Fibroblast of skin of right quadriceps (primary cell): ENCODE measurements at regions not wholly inside any gene's neighbourhood (a gene's known extent, or its start where the extent isn't known, plus 50 kb on each side); places are given as distances from the start of the nearest gene placed in this dataset.
"Not testable (repeated sequence)": the region's sequence is repeated elsewhere in the genome, so short reads cannot be mapped to it uniquely, and the experiment has no call there.

ENCODE experiments used
- DNase-seq: peaks from one replicate; pipeline ENCODE4 v3.0.0-alpha.2; 2013

GRCh38 chr2:83959266-83959665 lies 499.8 kb downstream of the SUCLG1 start:
- DNase-seq = no peak

- DNase-seq = no peak
These were observed 502.1 kb downstream of the SUCLG1 start for GRCh38 chr2:83956991-83957390.

DNA sequence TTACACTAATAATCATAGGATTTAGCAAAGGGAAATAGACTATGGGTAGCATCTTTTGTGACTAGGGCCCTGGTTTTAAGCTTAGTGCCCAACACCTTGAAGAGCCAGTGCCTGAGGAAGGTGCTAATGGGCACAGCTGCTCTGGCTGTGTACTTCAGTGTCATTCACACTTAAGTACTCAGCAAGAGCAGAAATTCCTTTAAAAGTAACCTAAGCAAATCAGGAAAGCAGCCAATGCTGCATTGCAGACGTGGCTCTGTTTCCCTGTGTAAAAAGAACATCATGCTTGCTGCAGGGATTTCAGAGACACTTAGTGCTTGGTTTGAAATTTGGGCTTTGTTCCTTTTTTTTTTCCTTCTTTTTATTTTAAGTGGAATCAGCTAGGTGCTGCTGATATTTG lies 505.4 kb downstream of the SUCLG1 start:
- DNase-seq = no peak

DNA sequence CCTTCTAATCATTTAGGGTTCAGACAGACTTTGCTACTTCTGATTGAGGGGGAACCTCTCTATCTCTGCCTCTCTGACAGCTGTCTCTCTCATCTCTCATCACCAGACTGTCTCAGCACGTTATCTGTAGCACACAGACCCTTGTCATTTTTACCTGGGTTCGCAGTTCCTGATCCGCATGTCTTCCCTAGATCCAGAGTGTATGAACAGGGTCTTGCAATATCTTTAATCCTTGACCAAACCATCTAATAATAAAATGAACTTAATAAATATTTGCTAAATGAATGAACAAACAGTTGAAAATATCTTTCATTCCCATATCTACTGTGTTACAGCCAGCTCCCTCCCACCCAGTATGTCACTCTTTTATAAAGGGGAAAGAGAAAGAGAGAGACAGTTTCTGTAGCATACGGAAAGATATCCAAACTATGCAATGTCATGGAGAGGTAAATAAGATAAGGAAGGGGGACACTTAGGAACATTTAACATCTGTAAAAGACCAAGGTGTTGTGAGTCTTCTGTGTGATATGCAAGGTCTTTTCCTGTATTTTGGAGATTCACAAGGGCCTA lies 507.6 kb downstream of the SUCLG1 start:
- DNase-seq = no peak

- DNase-seq = no peak
These were observed 509.7 kb downstream of the SUCLG1 start for GRCh38 chr2:83949361-83949760.

DNA sequence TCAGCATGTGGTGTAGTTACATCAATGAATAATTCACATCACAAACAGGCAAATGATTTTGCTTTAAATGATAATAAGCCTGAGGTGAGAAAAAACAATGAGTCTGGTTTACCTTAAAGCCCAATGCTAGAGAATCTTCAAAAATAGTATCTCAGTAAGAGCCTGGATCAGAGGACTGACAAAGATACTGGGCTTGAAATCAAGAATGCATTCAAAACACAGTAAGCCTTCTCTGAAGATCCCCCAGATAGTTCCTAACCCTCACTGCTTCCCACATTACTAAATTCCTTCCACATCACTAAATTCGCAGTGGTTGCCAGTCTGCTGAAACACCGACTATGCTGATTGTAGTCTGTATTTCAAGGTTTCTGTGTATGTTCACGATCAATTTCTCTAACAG lies 514.9 kb downstream of the SUCLG1 start:
- DNase-seq = no peak

GRCh38 chr2:83943265-83943664 lies 515.8 kb downstream of the SUCLG1 start:
- DNase-seq = no peak

GRCh38 chr2:83941886-83942285 lies 517.2 kb downstream of the SUCLG1 start:
- DNase-seq = no peak

- no peak for DNase-seq
These were observed 525.3 kb downstream of the SUCLG1 start for GRCh38 chr2:83933749-83934148.

GRCh38 chr2:83923531-83923930 lies 535.5 kb downstream of the SUCLG1 start:
- DNase-seq = no peak

DNA sequence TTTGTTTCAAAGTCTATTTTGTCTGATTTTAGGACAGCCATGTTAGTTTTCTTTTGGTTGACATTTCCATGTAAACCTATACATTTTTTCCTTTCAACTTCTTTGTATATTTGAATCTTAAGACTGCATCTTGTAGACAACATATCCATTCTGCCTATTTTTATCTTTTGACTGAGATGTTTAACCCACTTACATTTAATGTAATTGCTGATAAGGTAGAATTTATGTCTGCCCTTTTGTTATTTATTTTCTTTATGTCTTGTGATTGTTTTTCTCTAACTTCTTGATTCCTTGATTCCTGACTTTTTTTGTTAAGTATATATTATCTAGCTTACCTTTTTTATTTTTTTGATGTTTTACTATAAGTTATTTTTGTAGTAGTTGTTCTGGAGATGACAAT lies 542.5 kb downstream of the SUCLG1 start:
- DNase-seq = no peak

GRCh38 chr2:83915381-83915780 lies 543.7 kb downstream of the SUCLG1 start:
- no peak for DNase-seq

- DNase-seq = no peak
These were observed 550.3 kb downstream of the SUCLG1 start for GRCh38 chr2:83908750-83909149.

GRCh38 chr2:83901317-83901716 lies 557.8 kb downstream of the SUCLG1 start:
- no peak for DNase-seq

DNA sequence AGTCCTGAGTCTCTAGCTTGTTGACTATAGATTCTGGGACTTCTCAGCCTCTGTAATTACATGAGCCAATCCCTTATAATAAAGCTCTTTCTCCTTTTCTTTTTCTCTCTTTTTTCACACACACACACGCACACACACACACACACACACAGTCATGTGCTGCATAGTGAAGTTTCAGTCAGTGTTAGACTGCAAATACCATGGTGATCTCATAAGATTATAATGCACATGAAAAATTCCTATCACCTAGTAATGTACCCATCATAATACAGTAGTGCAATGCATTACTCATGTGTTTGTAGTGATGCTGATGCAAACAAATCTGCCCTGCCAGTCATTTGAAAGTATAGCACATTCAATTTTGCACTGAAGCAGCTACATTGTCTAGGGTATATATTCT lies 558.2 kb downstream of the SUCLG1 start:
- peak; percentile 83 for DNase-seq

GRCh38 chr2:83899271-83899670 lies 559.8 kb downstream of the SUCLG1 start:
- peak; percentile 8 for DNase-seq

- DNase-seq = no peak
These were observed 564.1 kb downstream of the SUCLG1 start for GRCh38 chr2:83894976-83895375.

GRCh38 chr2:83887757-83888156 lies 571.3 kb downstream of the SUCLG1 start:
- no peak for DNase-seq

DNA sequence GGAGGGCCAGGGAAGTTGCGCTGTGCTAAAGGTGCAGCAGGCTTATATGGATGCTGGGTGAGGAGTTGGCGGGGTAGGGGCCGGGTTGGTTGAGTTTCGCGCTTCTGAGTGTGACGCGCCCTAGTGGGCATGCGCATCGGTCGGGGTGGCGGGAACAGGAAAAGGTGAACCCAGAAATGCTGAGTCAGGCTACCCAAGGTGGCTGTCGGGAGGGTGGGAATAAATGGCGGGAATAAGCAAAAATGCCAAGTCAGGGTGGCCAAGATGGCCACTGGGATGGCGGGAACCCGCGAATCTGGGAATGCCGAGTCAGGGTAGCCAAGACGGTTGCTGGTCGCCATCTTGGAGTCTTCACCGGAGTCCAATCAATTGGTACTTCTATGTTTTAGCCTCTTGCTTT lies 580.0 kb downstream of the SUCLG1 start:
- DNase-seq = no peak

DNA sequence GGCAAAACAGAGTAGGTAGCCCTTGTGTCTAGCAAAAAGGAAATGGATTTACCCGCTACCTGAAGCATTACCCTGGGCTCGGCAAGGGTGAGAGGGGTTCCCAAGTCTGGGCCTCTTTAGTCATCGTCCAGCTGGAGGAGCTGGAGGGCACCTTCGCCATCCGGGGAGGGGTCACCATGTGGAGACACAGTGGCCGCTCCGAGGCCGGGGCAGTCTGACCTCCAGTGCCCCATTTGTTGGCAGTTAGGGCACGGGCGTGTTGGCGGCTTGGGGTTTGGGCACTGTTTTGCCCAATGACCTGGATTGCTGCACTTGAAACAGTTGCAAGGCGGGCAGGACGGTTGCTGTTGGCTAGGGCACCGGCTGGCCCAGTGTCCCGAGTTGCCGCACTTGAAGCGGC lies 581.8 kb downstream of the SUCLG1 start:
- DNase-seq = not testable (repeated sequence)

DNA sequence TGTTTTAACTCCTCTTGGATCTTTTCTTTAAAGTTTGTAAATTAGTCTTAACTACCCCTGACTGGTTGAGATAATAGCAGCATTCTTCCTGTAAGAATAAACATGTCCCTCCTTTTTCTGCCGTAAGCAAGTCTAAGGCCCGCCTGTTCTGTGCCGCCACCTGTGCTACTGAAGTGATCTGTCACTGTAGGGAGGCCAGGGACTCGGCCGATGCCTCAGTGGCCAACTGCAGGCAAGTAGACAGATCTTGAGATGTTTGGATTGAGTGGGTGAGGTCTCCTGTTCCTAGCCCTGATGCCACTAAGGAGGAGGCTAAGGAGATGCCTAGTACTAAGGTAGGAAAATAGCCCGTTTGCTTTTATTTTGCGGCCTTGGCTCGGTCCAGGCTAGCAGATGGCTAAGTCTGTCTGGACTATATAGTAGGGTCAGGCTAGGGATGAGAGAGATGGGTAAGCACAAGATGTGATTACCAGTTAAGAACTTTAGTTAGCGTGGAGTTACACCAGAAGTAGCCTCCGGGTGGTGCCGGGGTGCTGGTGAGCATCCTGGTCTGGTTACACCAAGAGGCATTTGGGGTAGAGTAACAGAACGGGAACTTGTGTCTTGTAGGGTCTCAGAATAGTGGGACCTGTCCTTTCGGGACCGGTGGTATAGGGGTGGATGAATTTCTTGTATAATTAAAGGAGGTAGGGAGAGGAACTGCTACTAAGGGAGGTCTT lies 584.2 kb downstream of the SUCLG1 start:
- no peak for DNase-seq

DNA sequence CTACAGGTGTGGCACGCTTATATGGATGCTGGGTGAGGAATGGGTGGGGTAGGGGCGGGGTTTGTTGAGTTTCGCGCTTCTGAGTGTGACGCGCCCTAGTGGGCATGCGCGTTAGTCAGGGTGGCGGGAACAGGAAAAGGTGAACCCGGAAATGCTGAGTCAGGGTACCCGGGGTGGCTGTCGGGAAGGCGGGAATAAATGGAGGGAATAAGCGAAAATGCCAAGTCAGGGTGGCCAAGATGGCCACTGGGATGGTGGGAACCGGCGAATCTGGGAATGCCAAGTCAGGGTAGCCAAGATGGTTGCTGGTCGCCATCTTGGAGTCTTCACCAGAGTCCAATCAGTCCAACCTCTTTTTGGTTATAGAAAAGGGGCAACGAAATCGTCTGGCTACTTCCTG lies 585.0 kb downstream of the SUCLG1 start:
- DNase-seq = no peak

GRCh38 chr2:83873110-83873509 lies 586.0 kb downstream of the SUCLG1 start:
- no peak for DNase-seq

GRCh38 chr2:83866211-83866610 lies 592.9 kb downstream of the SUCLG1 start:
- no peak for DNase-seq

GRCh38 chr2:83862600-83862999 lies 596.5 kb downstream of the SUCLG1 start:
- DNase-seq = no peak
